BLaER1 treated with 17β-estradiol and CSF1 and Interleukin-3, amounts not matched to agents 10 nM and 100 nM (cell line): ENCODE measurements at regions not wholly inside any gene's neighbourhood (a gene's known extent, or its start where the extent isn't known, plus 50 kb on each side); places are given as distances from the start of the nearest gene placed in this dataset.

Experiments used
- H3K27ac ChIP-seq, 11 experiments: shearing (Covaris generic); formaldehyde crosslinking; 2 replicates each; pipeline ENCODE4 v1.8.1; 2022
- H3K27me3 ChIP-seq, 11 experiments: shearing (Covaris generic); formaldehyde crosslinking; 2 replicates each; pipeline ENCODE4 v1.8.1; 2022
- H3K36me3 ChIP-seq, 11 experiments: shearing (Covaris generic); formaldehyde crosslinking; 2 replicates each; pipeline ENCODE4 v1.8.1; 2022
- H3K4me1 ChIP-seq, 10 experiments: shearing (Covaris generic); formaldehyde crosslinking; 2 replicates each; pipeline ENCODE4 v1.8.1; 2022
- H3K4me2 ChIP-seq, 11 experiments: shearing (Covaris generic); formaldehyde crosslinking; 2 replicates each; pipeline ENCODE4 v1.8.1; 2022
- H3K4me3 ChIP-seq, 10 experiments: shearing (Covaris generic); formaldehyde crosslinking; 2 replicates each; pipeline ENCODE4 v1.8.1; 2022
- H3K9ac ChIP-seq, 11 experiments: shearing (Covaris generic); formaldehyde crosslinking; 2 replicates each; pipeline ENCODE4 v1.8.1; 2022
- H3K9me3 ChIP-seq, 11 experiments: shearing (Covaris generic); formaldehyde crosslinking; replicated peaks in 1 of 11; 2 replicates each; pipeline ENCODE4 v1.8.1; 2022
- H4K20me1 ChIP-seq, 11 experiments: shearing (Covaris generic); formaldehyde crosslinking; 2 replicates each; pipeline ENCODE4 v1.8.1; 2022
- Cebpa-rat ChIP-seq, 11 experiments: shearing (Covaris generic); IDR thresholded peaks; 2 replicates each; pipeline ENCODE4 v1.8.1; 2022

DNA sequence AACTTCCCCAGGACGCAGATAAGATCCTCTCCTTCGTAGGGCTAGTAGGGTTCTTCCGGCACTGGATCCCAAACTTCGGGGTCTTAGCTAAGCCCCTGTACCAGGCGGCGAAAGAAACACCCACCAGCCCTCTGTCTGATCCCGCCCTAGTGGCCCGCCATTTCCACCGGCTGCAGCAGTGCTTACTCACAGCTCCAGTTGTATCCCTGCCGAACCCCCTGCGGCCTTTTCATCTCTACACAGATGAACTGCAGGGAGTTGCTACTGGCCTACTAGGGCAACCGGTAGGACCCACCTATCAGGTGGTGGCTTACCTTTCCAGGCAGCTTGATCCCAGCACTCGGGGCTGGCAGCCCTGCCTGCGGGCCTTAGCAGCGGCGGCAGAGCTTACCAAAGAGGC lies 961.2 kb downstream of the RPA4 start:
- Histone ChIP-seq H3K27me3 (peaks cover 2 to 44% (median 18%) of the 10 kb centered on the region in 11 experiments; a peak in 20 of 22 replicates), H3K9me3 (peaks cover 67 to 79% (median 74%) of the 10 kb centered on the region in 11 experiments), H3K36me3 (no peaks in the 10 kb centered on the region), H4K20me1 (no peaks in the 10 kb centered on the region), H3K4me2 (no peak overlapping the region), H3K4me3 (no peak overlapping the region), H3K27ac (no peak overlapping the region), H3K4me1 (no peaks in the 10 kb centered on the region), H3K9ac (no peak overlapping the region)
- no peak for TF ChIP-seq Cebpa-rat (IDR thresholded peaks at IDR 0.05)

- no peak for TF ChIP-seq Cebpa-rat (IDR thresholded peaks at IDR 0.05)
- no peak overlapping the region for H3K4me2 ChIP-seq
Measured at GRCh38 chrX:97845451-97845850, 961.7 kb downstream of the RPA4 start.

DNA sequence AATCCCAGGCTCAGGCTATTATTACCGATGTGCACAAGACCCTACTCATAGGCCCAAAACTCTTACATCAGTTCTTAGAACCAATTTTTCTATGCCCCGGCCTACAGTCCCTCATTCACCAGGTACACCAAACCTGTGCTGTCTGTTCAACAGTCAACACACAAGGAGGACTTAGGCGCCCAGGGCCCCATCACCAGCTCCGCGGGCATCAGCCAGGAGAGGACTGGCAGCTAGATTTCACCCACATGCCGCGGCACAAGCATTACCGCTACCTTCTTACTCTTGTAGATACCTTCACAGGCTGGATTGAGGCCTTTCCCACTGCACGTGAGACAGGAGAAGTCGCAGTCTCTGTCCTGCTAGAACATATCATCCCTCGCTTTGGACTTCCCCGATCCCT lies 962.5 kb downstream of the RPA4 start:
- Histone ChIP-seq H3K36me3 (no peaks in the 10 kb centered on the region), H3K9me3 (peaks cover 67 to 79% (median 74%) of the 10 kb centered on the region in 11 experiments), H3K9ac (no peak overlapping the region), H4K20me1 (no peaks in the 10 kb centered on the region), H3K27me3 (peaks cover 4 to 44% (median 21%) of the 10 kb centered on the region in 11 experiments; a peak in 21 of 22 replicates), H3K27ac (no peak overlapping the region), H3K4me2 (no peak overlapping the region), H3K4me1 (no peaks in the 10 kb centered on the region), H3K4me3 (no peak overlapping the region)
- TF ChIP-seq Cebpa-rat (IDR thresholded peaks at IDR 0.05) = no peak

More at GRCh38 chrX:97845451-97845850, 961.7 kb downstream of the RPA4 start:
- Histone ChIP-seq H3K27ac (no peak overlapping the region), H3K4me1 (no peaks in the 10 kb centered on the region), H3K9me3 (peaks cover 67 to 79% (median 74%) of the 10 kb centered on the region in 11 experiments), H3K4me3 (no peak overlapping the region), H3K36me3 (no peaks in the 10 kb centered on the region), H4K20me1 (no peaks in the 10 kb centered on the region), H3K27me3 (peaks cover 0 to 44% (median 18%) of the 10 kb centered on the region in 11 experiments; a peak in 19 of 22 replicates), H3K9ac (no peak overlapping the region)

- H3K9ac ChIP-seq = no peak overlapping the region
- no peak overlapping the region for H3K27ac ChIP-seq
- H3K36me3 ChIP-seq = no peaks in the 10 kb centered on the region
- no peak overlapping the region for H3K4me2 ChIP-seq
- no peak overlapping the region for H3K4me3 ChIP-seq
- TF ChIP-seq Cebpa-rat (IDR thresholded peaks at IDR 0.05) = no peak
- H4K20me1 ChIP-seq = no peaks in the 10 kb centered on the region
- H3K27me3 ChIP-seq = peaks cover 9 to 50% (median 26%) of the 10 kb centered on the region in 11 experiments
- H3K9me3 ChIP-seq = peaks cover 64 to 75% (median 72%) of the 10 kb centered on the region in 11 experiments
- H3K4me1 ChIP-seq = no peaks in the 10 kb centered on the region
Measured at GRCh38 chrX:97846718-97847237, 963.1 kb downstream of the RPA4 start.

GRCh38 chrX:97847885-97848679 lies 964.4 kb downstream of the RPA4 start:
- H3K9ac ChIP-seq = no peak overlapping the region
- H3K4me3 ChIP-seq = no peak overlapping the region
- no peak overlapping the region for H3K4me2 ChIP-seq
- H3K4me1 ChIP-seq = no peaks in the 10 kb centered on the region
- H3K9me3 ChIP-seq = peaks cover 51 to 62% (median 58%) of the 10 kb centered on the region in 11 experiments
- H3K36me3 ChIP-seq = no peaks in the 10 kb centered on the region
- H3K27ac ChIP-seq = no peak overlapping the region
- no peaks in the 10 kb centered on the region for H4K20me1 ChIP-seq
- peaks cover 9 to 63% (median 38%) of the 10 kb centered on the region in 11 experiments for H3K27me3 ChIP-seq
- no peak for TF ChIP-seq Cebpa-rat (IDR thresholded peaks at IDR 0.05)

GRCh38 chrX:97849951-97850350 lies 966.2 kb downstream of the RPA4 start:
- Histone ChIP-seq H3K36me3 (no peaks in the 10 kb centered on the region), H3K27me3 (peaks cover 27 to 77% (median 57%) of the 10 kb centered on the region in 11 experiments), H3K9me3 (peaks cover 32 to 43% (median 40%) of the 10 kb centered on the region in 11 experiments), H3K4me3 (no peak overlapping the region), H3K4me1 (no peaks in the 10 kb centered on the region), H3K27ac (no peak overlapping the region), H4K20me1 (0 out of 22 replicates have a peak, but pooled peaks cover 0 to 4% (median 0%) of the 10 kb centered on the region in 11 experiments), H3K9ac (no peak overlapping the region), H3K4me2 (no peak overlapping the region)
- no peak for TF ChIP-seq Cebpa-rat (IDR thresholded peaks at IDR 0.05)

- Histone ChIP-seq H3K27ac (no peak overlapping the region), H3K9ac (no peak overlapping the region), H3K4me3 (no peak overlapping the region), H3K4me2 (peak overlapping the region in 1 of 11 experiments; percentile 34; a peak in 1 of 22 replicates), H3K27me3 (peaks cover 31 to 78% (median 64%) of the 10 kb centered on the region in 11 experiments), H3K9me3 (peaks cover 23 to 34% (median 30%) of the 10 kb centered on the region in 11 experiments), H3K36me3 (no peaks in the 10 kb centered on the region), H4K20me1 (0 out of 22 replicates have a peak, but pooled peaks cover 0 to 4% (median 0%) of the 10 kb centered on the region in 11 experiments), H3K4me1 (no peaks in the 10 kb centered on the region)
- TF ChIP-seq Cebpa-rat (IDR thresholded peaks at IDR 0.05) = no peak
Measured at GRCh38 chrX:97850911-97851310, 967.2 kb downstream of the RPA4 start.

- TF ChIP-seq Cebpa-rat (IDR thresholded peaks at IDR 0.05) = no peak
- Histone ChIP-seq H3K4me2 (no peak overlapping the region), H3K4me1 (no peaks in the 10 kb centered on the region)
Measured at GRCh38 chrX:97854086-97854485, 970.4 kb downstream of the RPA4 start.

GRCh38 chrX:97858592-97858991 lies 974.9 kb downstream of the RPA4 start:
- no peak overlapping the region for H3K4me3 ChIP-seq
- no peak overlapping the region for H3K4me2 ChIP-seq
- no peaks in the 10 kb centered on the region for H3K9me3 ChIP-seq
- no peaks in the 10 kb centered on the region for H3K36me3 ChIP-seq
- H3K27ac ChIP-seq = no peak overlapping the region
- no peaks in the 10 kb centered on the region for H3K4me1 ChIP-seq
- no peak overlapping the region for H3K9ac ChIP-seq
- H4K20me1 ChIP-seq = 0 out of 22 replicates have a peak, but pooled peaks cover 0 to 4% (median 0%) of the 10 kb centered on the region in 11 experiments
- peaks cover 66 to 97% (median 93%) of the 10 kb centered on the region in 11 experiments for H3K27me3 ChIP-seq
- TF ChIP-seq Cebpa-rat (IDR thresholded peaks at IDR 0.05) = no peak

More at GRCh38 chrX:97854086-97854485, 970.4 kb downstream of the RPA4 start:
- peaks cover 0 to 2% (median 0%) of the 10 kb centered on the region in 11 experiments; a peak in 3 of 22 replicates for H3K9me3 ChIP-seq
- no peak overlapping the region for H3K4me3 ChIP-seq
- H3K36me3 ChIP-seq = no peaks in the 10 kb centered on the region
- peaks cover 45 to 98% (median 90%) of the 10 kb centered on the region in 11 experiments for H3K27me3 ChIP-seq
- no peak overlapping the region for H3K27ac ChIP-seq
- H3K9ac ChIP-seq = no peak overlapping the region
- H4K20me1 ChIP-seq = 0 out of 22 replicates have a peak, but pooled peaks cover 0 to 4% (median 0%) of the 10 kb centered on the region in 11 experiments
